RKO (cell line): ENCODE measurements at regions not wholly inside any gene's neighbourhood (a gene's known extent, or its start where the extent isn't known, plus 50 kb on each side); places are given as distances from the start of the nearest gene placed in this dataset.
"Not testable (repeated sequence)": the region's sequence is repeated elsewhere in the genome, so short reads cannot be mapped to it uniquely, and the experiment has no call there.

Experiments used
- DNase-seq: peaks from one replicate; pipeline ENCODE4 v3.0.0-alpha.2; 2016; ENCODE audit warnings: low spot score

- DNase-seq = no peak
Observed at GRCh38 chr1:174105086-174105485, 54.2 kb upstream of the RABGAP1L start.

- no peak for DNase-seq
Observed at GRCh38 chr1:174103766-174104165, 55.6 kb upstream of the RABGAP1L start.

- peak; percentile 25 for DNase-seq
Observed at GRCh38 chr1:174101976-174102375, 57.3 kb upstream of the RABGAP1L start.

GRCh38 chr1:174097426-174097825 lies 61.9 kb upstream of the RABGAP1L start:
- DNase-seq = no peak

- DNase-seq = peak; percentile 24
Observed at GRCh38 chr1:174093789-174094188, 65.5 kb upstream of the RABGAP1L start.

GRCh38 chr1:174090471-174090870 lies 68.3 kb upstream of the RC3H1 start:
- no peak for DNase-seq

- DNase-seq = no peak
Observed at GRCh38 chr1:174080819-174081218, 58.7 kb upstream of the RC3H1 start.

GRCh38 chr1:174079796-174080195 lies 57.6 kb upstream of the RC3H1 start:
- no peak for DNase-seq

- DNase-seq = not testable (repeated sequence)
Observed at GRCh38 chr1:174078916-174079315, 56.8 kb upstream of the RC3H1 start.

GRCh38 chr1:174077749-174078490 lies 55.8 kb upstream of the RC3H1 start:
- no peak for DNase-seq

GRCh38 chr1:174075245-174075692 lies 53.1 kb upstream of the RC3H1 start:
- no peak for DNase-seq

GRCh38 chr1:174074757-174075156 lies 52.6 kb upstream of the RC3H1 start:
- DNase-seq = peak; percentile 52

- DNase-seq = no peak
Observed at GRCh38 chr1:174072581-174072980, 50.4 kb upstream of the RC3H1 start.
